GM12872 (cell line): ENCODE measurements at regions not wholly inside any gene's neighbourhood (a gene's known extent, or its start where the extent isn't known, plus 50 kb on each side); places are given as distances from the start of the nearest gene placed in this dataset.

Experiments used
- CTCF ChIP-seq: IDR thresholded peaks from 3 replicates; pipeline ENCODE4 v1.5.1; 2011; ENCODE audit warnings: low read depth, mild to moderate bottlenecking, low read length, moderate library complexity; ENCODE audit not compliant: insufficient read depth

DNA sequence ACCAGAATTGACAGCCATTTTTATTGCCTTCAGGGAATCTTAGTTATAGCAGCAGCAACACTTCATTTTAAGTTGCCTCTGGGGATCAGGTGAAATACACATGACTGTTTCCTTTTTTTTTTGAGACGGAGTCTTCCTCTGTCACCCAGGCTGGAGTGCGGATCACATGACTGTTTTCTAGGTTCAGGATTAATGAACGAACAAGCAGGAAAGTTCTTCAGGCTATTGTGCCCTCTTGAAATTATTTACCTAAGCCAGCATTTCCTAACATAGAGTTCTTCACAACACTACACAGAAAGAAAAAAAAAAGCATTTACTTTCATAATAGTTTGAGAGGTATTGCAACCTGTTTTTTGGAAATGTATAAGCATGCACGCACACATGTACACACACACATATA is 2032.8 kb downstream of the PCDH7 start:
- TF ChIP-seq CTCF, result no peak

- no peak for TF ChIP-seq CTCF
Measured at GRCh38 chr4:32768664-32769389, 2048.7 kb downstream of the PCDH7 start.

GRCh38 chr4:32771491-32771890 is 2051.3 kb downstream of the PCDH7 start:
- no peak for TF ChIP-seq CTCF

DNA sequence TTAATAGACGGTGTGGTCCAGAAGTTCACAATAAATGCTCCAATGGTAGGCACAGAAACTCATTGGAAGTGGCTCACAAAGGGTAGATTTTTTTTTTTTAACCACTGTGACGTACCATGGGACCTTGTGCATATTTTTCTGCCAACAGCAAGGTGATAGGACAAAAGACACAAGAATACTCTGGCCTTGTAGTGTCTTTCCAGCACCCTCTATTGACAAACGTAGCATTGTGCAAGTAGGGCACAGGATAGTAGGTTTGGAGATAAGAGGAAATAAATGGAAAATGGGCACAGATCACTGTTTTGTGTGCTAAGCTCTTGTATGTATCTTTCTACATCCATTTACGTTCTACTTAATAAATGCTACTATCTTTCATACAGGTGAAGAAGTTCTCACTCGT is 2054.9 kb downstream of the PCDH7 start:
- no peak for TF ChIP-seq CTCF

- no peak for TF ChIP-seq CTCF
Measured at GRCh38 chr4:32776435-32777203, 2056.4 kb downstream of the PCDH7 start.

DNA sequence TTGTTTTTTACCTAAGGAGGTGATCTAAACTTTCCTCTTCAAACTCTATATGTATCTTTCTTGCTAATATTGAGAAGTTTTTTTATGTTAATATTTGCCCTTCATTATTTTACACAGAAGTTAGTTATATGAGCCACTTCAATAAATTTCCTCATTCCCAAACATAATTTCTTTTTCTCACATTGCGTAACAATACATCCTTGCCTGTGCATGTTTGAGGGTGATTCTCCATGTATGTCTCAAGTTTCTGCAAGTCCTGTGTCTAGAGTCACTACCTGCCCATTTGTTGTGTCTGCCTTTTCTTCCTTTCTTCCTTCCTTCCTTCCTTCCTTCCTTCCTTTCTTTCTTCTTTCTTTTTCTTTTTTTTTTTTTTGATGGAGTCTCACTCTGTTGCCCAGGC is 2057.9 kb downstream of the PCDH7 start:
- TF ChIP-seq CTCF, result no peak

DNA sequence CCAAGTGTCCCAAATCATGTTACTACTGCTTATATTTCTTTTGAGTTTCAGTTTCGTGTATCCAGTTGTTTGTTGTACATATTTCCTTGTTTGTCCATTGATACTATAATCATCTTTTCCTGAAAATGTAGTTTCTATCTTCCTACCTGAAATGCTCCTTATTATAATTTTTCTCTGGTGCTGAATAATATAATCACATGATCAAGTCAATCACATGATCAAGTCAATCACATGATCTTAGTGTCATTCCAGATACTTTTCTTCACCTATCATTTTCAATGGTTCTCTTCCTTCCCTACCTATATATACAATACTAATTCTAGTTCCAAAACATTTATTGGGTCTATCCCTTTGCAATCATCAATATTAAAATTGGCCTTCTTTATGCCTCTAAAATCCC is 2058.8 kb downstream of the PCDH7 start:
- TF ChIP-seq CTCF, result no peak
